OCI-LY1 (cell line): ENCODE measurements at regions not wholly inside any gene's neighbourhood (a gene's known extent, or its start where the extent isn't known, plus 50 kb on each side); places are given as distances from the start of the nearest gene placed in this dataset.
A peak's percentile ranks its signal among the peaks of the same experiment; 100 is the strongest.
"Not testable (repeated sequence)": the region's sequence is repeated elsewhere in the genome, so short reads cannot be mapped to it uniquely, and the experiment has no call there.

Source experiments
- H2AFZ ChIP-seq: fragments of 200-600 bp; sonication (generic), shearing (Covaris generic); 2 replicates; pipeline ENCODE4 v1.6.0; 2014; ENCODE audit warnings: antibody characterized with exemption, mild to moderate bottlenecking, low read length
- H3F3A ChIP-seq: fragments of 200-600 bp; sonication (generic), shearing (Covaris generic); 2 replicates; pipeline ENCODE4 v1.6.0; 2014; ENCODE audit warnings: mild to moderate bottlenecking, antibody characterized with exemption, low read length, moderate library complexity; ENCODE audit not compliant: insufficient read depth
- H3K27ac ChIP-seq: fragments of 200-600 bp; sonication (generic); 2 replicates; pipeline ENCODE4 v1.5.1; 2014; ENCODE audit warnings: low read length, mixed run types, mild to moderate bottlenecking, low read depth; ENCODE audit not compliant: poor library complexity, severe bottlenecking
- H3K27me3 ChIP-seq: fragments of 200-600 bp; sonication (generic); 2 replicates; pipeline ENCODE4 v1.6.0; 2014; ENCODE audit warnings: antibody characterized with exemption, mild to moderate bottlenecking, low read length, moderate library complexity; ENCODE audit not compliant: insufficient read depth
- H3K36me3 ChIP-seq: fragments of 200-600 bp; sonication (generic); 2 replicates; pipeline ENCODE4 v1.6.1; 2014; ENCODE audit warnings: mild to moderate bottlenecking, antibody characterized with exemption, low read length, moderate library complexity, mixed read lengths; ENCODE audit not compliant: insufficient read depth
- H3K4me1 ChIP-seq: fragments of 200-600 bp; sonication (generic); 2 replicates; pipeline ENCODE4 v1.5.1; 2014; ENCODE audit warnings: mild to moderate bottlenecking, low read length, moderate library complexity; ENCODE audit not compliant: insufficient read depth, severe bottlenecking
- H3K4me2 ChIP-seq: fragments of 200-600 bp; sonication (generic), shearing (Covaris generic); 2 replicates; pipeline ENCODE4 v1.6.1; 2014; ENCODE audit warnings: low read length
- H3K4me3 ChIP-seq: fragments of 200-600 bp; sonication (generic); 2 replicates; pipeline ENCODE4 v1.5.1; 2014; ENCODE audit warnings: low read length, low read depth, mild to moderate bottlenecking, mixed read lengths; ENCODE audit not compliant: poor library complexity, severe bottlenecking
- H3K79me2 ChIP-seq: fragments of 200-600 bp; shearing (Covaris generic); 2 replicates; pipeline ENCODE4 v1.6.1; 2016; ENCODE audit warnings: mixed run types, low read length, mixed read lengths; ENCODE audit not compliant: insufficient read depth
- H3K9ac ChIP-seq: fragments of 200-600 bp; sonication (generic), shearing (Covaris generic); 2 replicates; pipeline ENCODE4 v1.6.1; 2014; ENCODE audit warnings: mild to moderate bottlenecking, low read length, mixed read lengths
- H3K9me2 ChIP-seq: fragments of 200-600 bp; sonication (generic), shearing (Covaris generic); 2 replicates; pipeline ENCODE4 v1.6.1; 2014; ENCODE audit warnings: low read depth, mild to moderate bottlenecking, low read length, mixed read lengths
- H3K9me3 ChIP-seq: fragments of 200-600 bp; shearing (Covaris generic); 2 replicates; pipeline ENCODE4 v1.6.1; 2014; ENCODE audit warnings: low read length, mixed read lengths
- H4K20me1 ChIP-seq: fragments of 200-600 bp; sonication (generic), shearing (Covaris generic); 2 replicates; pipeline ENCODE4 v1.6.0; 2016; ENCODE audit warnings: mild to moderate bottlenecking, low read length; ENCODE audit not compliant: insufficient read depth
- CTCF ChIP-seq: fragments of 200-600 bp; sonication (generic), shearing (Covaris generic); IDR thresholded peaks from 2 replicates; pipeline ENCODE4 v1.5.1; 2017; ENCODE audit warnings: mild to moderate bottlenecking, antibody characterized with exemption, low read length, moderate library complexity, mixed read lengths
- EZH2 ChIP-seq: fragments of 200-600 bp; sonication (generic), shearing (Covaris generic); IDR thresholded peaks from 2 replicates; pipeline ENCODE4 v1.8.0; 2017; ENCODE audit warnings: borderline replicate concordance, mixed run types, mild to moderate bottlenecking, antibody characterized with exemption, low read length, moderate library complexity, mixed read lengths

DNA sequence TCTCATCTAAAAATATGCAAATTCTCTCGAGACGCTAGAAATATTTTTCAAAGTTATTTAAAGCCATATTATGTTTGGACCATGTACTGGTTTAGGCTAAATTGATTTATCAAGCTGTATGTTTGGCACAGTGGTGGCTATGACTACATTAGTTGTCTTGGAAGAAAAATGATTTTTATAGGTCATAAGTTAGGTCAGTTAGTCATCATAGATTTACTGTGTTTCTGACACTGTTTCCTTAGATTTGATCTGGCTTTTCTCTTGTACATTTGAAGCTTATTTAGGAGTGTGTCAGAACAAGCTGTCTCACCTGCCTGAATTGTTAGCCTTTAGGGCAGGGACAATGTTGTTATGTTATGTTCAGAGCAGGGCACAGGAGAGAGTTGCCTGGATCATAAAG is 161.1 kb upstream of the FBXO33 start:
- no peak overlapping the region for H3K4me3 ChIP-seq
- no peaks in the 10 kb centered on the region for H3F3A ChIP-seq
- no peak overlapping the region for H3K27ac ChIP-seq
- no peak for TF ChIP-seq CTCF
- no peak for TF ChIP-seq EZH2
- no peaks in the 10 kb centered on the region for H3K9me3 ChIP-seq
- no peaks in the 10 kb centered on the region for H3K79me2 ChIP-seq
- no peaks in the 10 kb centered on the region for H4K20me1 ChIP-seq
- H3K9ac ChIP-seq = no peak overlapping the region
- no peak overlapping the region for H2AFZ ChIP-seq
- H3K9me2 ChIP-seq = no peaks in the 10 kb centered on the region
- no peaks in the 10 kb centered on the region for H3K27me3 ChIP-seq
- H3K36me3 ChIP-seq = no peaks in the 10 kb centered on the region
- H3K4me2 ChIP-seq = no peak overlapping the region
- no peaks in the 10 kb centered on the region for H3K4me1 ChIP-seq

DNA sequence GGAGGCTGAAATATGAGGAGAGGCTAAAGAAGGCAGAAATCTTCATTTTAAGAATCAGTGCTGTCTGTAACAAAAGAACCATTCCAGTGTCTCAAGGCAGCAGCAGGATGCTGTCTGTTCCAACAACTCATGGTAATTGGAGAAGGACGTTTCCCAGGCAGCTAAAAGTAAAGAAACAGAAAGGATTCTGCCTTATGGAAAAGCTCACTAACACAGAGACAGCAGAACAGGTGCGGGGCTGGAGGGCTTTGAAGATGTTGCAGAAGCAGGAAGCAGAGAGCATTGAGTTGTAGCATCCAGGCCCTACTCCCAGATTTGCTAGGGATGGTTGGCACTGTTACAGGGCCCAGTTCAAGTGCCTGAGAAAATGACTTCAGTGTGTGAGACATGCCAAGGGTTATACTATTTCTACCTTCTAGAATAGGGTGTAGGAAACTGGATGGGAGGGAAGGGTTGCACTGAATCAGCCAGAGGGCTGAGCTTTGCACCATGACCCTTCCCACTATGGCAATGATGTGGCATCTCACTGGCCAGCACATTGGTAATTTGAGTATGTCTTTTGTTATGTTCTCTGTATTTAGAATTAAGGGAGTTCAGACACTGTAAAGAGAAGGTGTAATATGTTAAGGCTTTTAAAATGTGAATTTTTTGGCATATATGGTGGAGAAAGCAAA is 160.0 kb upstream of the FBXO33 start:
- Histone ChIP-seq H3K9me2 (no peaks in the 10 kb centered on the region), H3K4me2 (no peak overlapping the region), H3K4me3 (no peak overlapping the region), H3F3A (no peaks in the 10 kb centered on the region), H3K79me2 (no peaks in the 10 kb centered on the region), H3K9me3 (no peaks in the 10 kb centered on the region), H3K27ac (no peak overlapping the region), H4K20me1 (no peaks in the 10 kb centered on the region), H3K4me1 (no peaks in the 10 kb centered on the region), H3K9ac (no peak overlapping the region), H3K36me3 (no peaks in the 10 kb centered on the region), H2AFZ (no peak overlapping the region), H3K27me3 (no peaks in the 10 kb centered on the region)
- no peak for TF ChIP-seq EZH2
- TF ChIP-seq CTCF = no peak

DNA sequence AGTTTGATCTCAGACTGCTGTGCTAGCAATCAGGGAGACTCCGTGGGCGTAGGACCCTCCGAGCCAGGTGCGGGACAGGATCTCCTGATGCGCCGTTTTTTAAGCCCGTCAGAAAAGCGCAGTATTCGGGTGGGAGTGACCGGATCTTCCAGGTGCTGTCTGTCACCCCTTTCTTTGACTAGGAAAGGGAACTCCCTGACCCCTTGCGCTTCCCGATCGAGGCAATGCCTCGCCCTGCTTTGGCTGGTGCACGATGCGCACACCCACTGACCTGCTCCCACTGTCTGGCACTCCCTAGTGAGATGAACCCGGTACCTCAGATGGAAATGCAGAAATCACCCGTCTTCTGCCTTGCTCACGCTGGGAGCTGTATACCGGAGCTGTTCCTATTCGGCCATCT is 157.6 kb upstream of the FBXO33 start:
- H3K4me1 ChIP-seq, H4K20me1 ChIP-seq, H2AFZ ChIP-seq: not testable (repeated sequence)

GRCh38 chr14:39582028-39582654 is 149.9 kb upstream of the FBXO33 start:
- H3K4me2 ChIP-seq = peak overlapping the region; percentile 1; the same call in 1 of the 2 replicates
- no peaks in the 10 kb centered on the region for H3K27me3 ChIP-seq
- peak overlapping the region; percentile 16; the same call in 1 of the 2 replicates for H3K9ac ChIP-seq
- H3K9me2 ChIP-seq = no peaks in the 10 kb centered on the region
- H3K79me2 ChIP-seq = no peaks in the 10 kb centered on the region
- no peaks in the 10 kb centered on the region for H4K20me1 ChIP-seq
- H3K4me3 ChIP-seq = no peak overlapping the region
- peak overlapping the region; percentile 7 for H2AFZ ChIP-seq
- H3K9me3 ChIP-seq = no peaks in the 10 kb centered on the region
- peak overlapping the region; percentile 44 for H3K27ac ChIP-seq
- no peaks in the 10 kb centered on the region for H3K36me3 ChIP-seq
- peaks cover 11% of the 10 kb centered on the region for H3K4me1 ChIP-seq
- TF ChIP-seq CTCF = no peak
- no peak for TF ChIP-seq EZH2
- no peaks in the 10 kb centered on the region for H3F3A ChIP-seq

More for the DNA sequence above, 157.6 kb upstream of the FBXO33 start:
- H3K79me2 ChIP-seq, H3F3A ChIP-seq, H3K9me2 ChIP-seq, H3K4me3 ChIP-seq, H3K27ac ChIP-seq, H3K9ac ChIP-seq, H3K27me3 ChIP-seq, H3K36me3 ChIP-seq, H3K4me2 ChIP-seq, H3K9me3 ChIP-seq: not testable (repeated sequence)
